SK-N-SH (cell line): ENCODE measurements at regions not wholly inside any gene's neighbourhood (a gene's known extent, or its start where the extent isn't known, plus 50 kb on each side); places are given as distances from the start of the nearest gene placed in this dataset.

ENCODE experiments used
- CTCF ChIA-PET: fragments of 300-600, 350-600 bp; formaldehyde crosslinking; extraction: SDS; loops from one replicate; lab custom pipeline; 2021; lab: Yijun Ruan, JAX
- POLR2A ChIA-PET: fragments of 350-600 bp; sonication (Branson Sonifier 250); formaldehyde crosslinking; extraction: SDS; loops from one replicate; lab custom pipeline; 2020; ENCODE audit warnings: antibody characterized with exemption, inconsistent platforms; lab: Yijun Ruan, JAX
- DNase-seq: peaks from one replicate; pipeline ENCODE4 v3.0.0; 2012
- H2AFZ ChIP-seq: fragments of 200-600 bp; sonication (generic); 2 replicates; pipeline ENCODE4 v1.8.1; 2016; ENCODE audit warnings: antibody characterized with exemption, mild to moderate bottlenecking, low read depth
- H3F3A ChIP-seq: fragments of 200-600 bp; sonication (generic); replicated peaks from 2 replicates; pipeline ENCODE3; 2016; ENCODE audit warnings: antibody characterized with exemption, mild to moderate bottlenecking; ENCODE audit not compliant: insufficient read depth
- H3K27ac ChIP-seq, 2 experiments: fragments of 200-500 bp in 1 of 2; fragments of 200-600 bp in 1 of 2; sonication (Bioruptor generic) in 1 of 2; sonication (generic), shearing (Covaris generic) in 1 of 2; 2 replicates each; pipeline versions ENCODE4 v1.5.1 to v1.6.1; 2014 to 2016; ENCODE audit warnings: low read depth in 2 of 2, inconsistent platforms in 1 of 2, low read length in 1 of 2, mild to moderate bottlenecking in 1 of 2, mixed read lengths in 1 of 2
- H3K27me3 ChIP-seq: fragments of 200-600 bp; sonication (generic), shearing (Covaris generic); 2 replicates; pipeline ENCODE4 v1.6.1; 2016; ENCODE audit warnings: mixed run types; ENCODE audit not compliant: insufficient read depth
- H3K36me3 ChIP-seq, 2 experiments: fragments of 200-500 bp in 1 of 2; fragments of 200-600 bp in 1 of 2; sonication (Bioruptor generic) in 1 of 2; sonication (generic) in 1 of 2; replicated peaks in 1 of 2; 2 replicates each; pipeline versions ENCODE3 to v1.5.1; 2014 to 2016; ENCODE audit warnings: low read length in 1 of 2, mild to moderate bottlenecking in 1 of 2; ENCODE audit not compliant: insufficient read depth in 2 of 2, control insufficient read depth in 1 of 2
- H3K4me1 ChIP-seq, 2 experiments: fragments of 200-500 bp in 1 of 2; fragments of 200-600 bp in 1 of 2; sonication (Bioruptor generic) in 1 of 2; sonication (generic), shearing (Covaris generic) in 1 of 2; 2 replicates each; pipeline versions ENCODE4 v1.5.1 to v1.6.1; 2014 to 2016; ENCODE audit warnings: low read depth in 1 of 2, low read length in 1 of 2, mixed run types in 1 of 2; ENCODE audit not compliant: insufficient read depth in 2 of 2, control insufficient read depth in 1 of 2
- H3K4me2 ChIP-seq: fragments of 200-600 bp; sonication (generic), shearing (Covaris generic); 2 replicates; pipeline ENCODE4 v1.6.1; 2017; ENCODE audit warnings: mixed run types
- H3K4me3 ChIP-seq, 2 experiments: fragments of 200-500 bp in 1 of 2; fragments of 200-600 bp in 1 of 2; sonication (Bioruptor generic) in 1 of 2; sonication (generic), shearing (Covaris generic) in 1 of 2; 2 replicates each; pipeline versions ENCODE4 v1.5.1 to v1.8.1; 2014 to 2016; ENCODE audit warnings: low read depth in 2 of 2, inconsistent platforms in 1 of 2, low read length in 1 of 2, mild to moderate bottlenecking in 1 of 2, mixed read lengths in 1 of 2, moderate library complexity in 1 of 2
- H3K79me2 ChIP-seq: fragments of 200-600 bp; sonication (generic); 2 replicates; pipeline ENCODE4 v1.8.1; 2017; ENCODE audit warnings: mild to moderate bottlenecking; ENCODE audit not compliant: insufficient read depth
- H3K9ac ChIP-seq: fragments of 200-600 bp; sonication (generic); 2 replicates; pipeline ENCODE4 v1.6.1; 2017; ENCODE audit warnings: mixed run types
- H3K9me2 ChIP-seq: fragments of 200-600 bp; sonication (generic); 2 replicates; pipeline ENCODE4 v1.6.1; 2017; ENCODE audit warnings: mixed run types
- H3K9me3 ChIP-seq: fragments of 200-600 bp; sonication (generic); 2 replicates; pipeline ENCODE4 v1.6.1; 2017; ENCODE audit warnings: mixed run types, mild to moderate bottlenecking, moderate library complexity
- H4K20me1 ChIP-seq: fragments of 200-600 bp; sonication (generic); 2 replicates; pipeline ENCODE4 v1.6.1; 2017; ENCODE audit warnings: mild to moderate bottlenecking, mixed run types; ENCODE audit not compliant: insufficient read depth
- CHD2 ChIP-seq: fragments of 150-350 bp; IDR thresholded peaks from 2 replicates; pipeline ENCODE4 v1.6.1; 2018; ENCODE audit warnings: low read length; ENCODE audit not compliant: partially characterized antibody
- CTCF ChIP-seq: fragments of 200-600 bp; sonication (generic); IDR thresholded peaks from 2 replicates; pipeline ENCODE4 v1.6.1; 2017; ENCODE audit warnings: antibody characterized with exemption, mild to moderate bottlenecking, moderate library complexity
- FOSL2 ChIP-seq: IDR thresholded peaks from 2 replicates; pipeline ENCODE4 v1.4.0; 2012; ENCODE audit warnings: low read depth, mild to moderate bottlenecking, moderate library complexity, borderline replicate concordance
- FOXM1 ChIP-seq: IDR thresholded peaks from 2 replicates; pipeline ENCODE4 v1.4.0; 2012; ENCODE audit warnings: low read depth, mild to moderate bottlenecking
- GABPA ChIP-seq: IDR thresholded peaks from 2 replicates; pipeline ENCODE4 v1.4.0; 2012; ENCODE audit warnings: low read depth, mild to moderate bottlenecking
- MEF2A ChIP-seq: IDR thresholded peaks from 2 replicates; pipeline ENCODE4 v1.4.0; 2012; ENCODE audit warnings: low read depth, borderline replicate concordance
- MXI1 ChIP-seq: IDR thresholded peaks from 2 replicates; pipeline ENCODE4 v1.6.1; 2012; ENCODE audit warnings: mild to moderate bottlenecking, low read depth, low read length, improper control_type of control experiment
- NRF1 ChIP-seq: IDR thresholded peaks from 2 replicates; pipeline ENCODE4 v1.6.1; 2012; ENCODE audit warnings: low read depth, mild to moderate bottlenecking, low read length
- PBX3 ChIP-seq: IDR thresholded peaks from 2 replicates; pipeline ENCODE4; 2012
- RAD21 ChIP-seq: IDR thresholded peaks from 2 replicates; pipeline ENCODE4 v1.6.1; 2012; ENCODE audit warnings: mild to moderate bottlenecking, low read length
- REST ChIP-seq: IDR thresholded peaks from 2 replicates; pipeline ENCODE4 v1.6.1; 2012; ENCODE audit warnings: mild to moderate bottlenecking, low read depth, low read length, moderate library complexity
- RXRA ChIP-seq: IDR thresholded peaks from 2 replicates; pipeline ENCODE4 v1.4.0; 2012; ENCODE audit warnings: low read depth, mild to moderate bottlenecking, borderline replicate concordance
- SIN3A ChIP-seq: IDR thresholded peaks from 2 replicates; pipeline ENCODE4 v1.6.1; 2012; ENCODE audit warnings: low read depth, mild to moderate bottlenecking, low read length, moderate library complexity, borderline replicate concordance
- USF2 ChIP-seq: fragments of 150-350 bp; IDR thresholded peaks from 2 replicates; pipeline ENCODE4 v1.6.1; 2017; ENCODE audit warnings: antibody characterized with exemption, low read length, low read depth, borderline replicate concordance
- YY1 ChIP-seq: IDR thresholded peaks from 2 replicates; pipeline ENCODE4 v1.4.0; 2012; ENCODE audit warnings: low read depth, mild to moderate bottlenecking
- WGBS: methylation state at CpG from one replicate; pipeline ENCODE4 v1.1.6; 2017; ENCODE audit warnings: low lambda C conversion rate; 5-methylcytosine and 5-hydroxymethylcytosine counted together

- no peak for TF ChIP-seq RAD21
- no peak for TF ChIP-seq MEF2A
- TF ChIP-seq GABPA = no peak
- TF ChIP-seq CHD2 = no peak
- TF ChIP-seq YY1 = no peak
- peak; percentile 62; the same call in 1 of the 2 replicates for TF ChIP-seq RXRA
- no peak for TF ChIP-seq USF2
- TF ChIP-seq, all 33 proteins: peak for 9
Observed at GRCh38 chr20:23145281-23145700, 59.2 kb upstream of the CD93 start (continued).

GRCh38 chr20:23144856-23145255, 58.7 kb upstream of the CD93 start:
- 65% methylated on average over 7 of the region's 7 CpGs for WGBS
- Histone ChIP-seq H3K4me2 (no peak overlapping the region; the same call in 1 of the 2 replicates), H4K20me1 (no peaks in the 10 kb centered on the region), H3K27me3 (no peaks in the 10 kb centered on the region), H3K9ac (no peak overlapping the region), H3K27ac (peak overlapping the region in 1 of 2 experiments; percentile 38; a peak in 2 of 4 replicates), H2AFZ (peak overlapping the region; percentile 42; the same call in 1 of the 2 replicates), H3K4me3 (no peak overlapping the region), H3F3A (peaks cover 32% of the 10 kb centered on the region), H3K9me3 (no peaks in the 10 kb centered on the region), H3K36me3 (no peaks in the 10 kb centered on the region), H3K4me1 (peaks cover 0 to 44% of the 10 kb centered on the region in 2 experiments; a peak in 3 of 4 replicates), H3K9me2 (no peaks in the 10 kb centered on the region), H3K79me2 (no peaks in the 10 kb centered on the region)
- ChIA-PET CTCF (no interaction called here), POLR2A (no interaction called here)
- TF ChIP-seq NRF1 (no peak), FOSL2 (no peak), YY1 (no peak)
- no peak for DNase-seq

GRCh38 chr20:23143986-23144690, 58.0 kb upstream of the CD93 start:
- Histone ChIP-seq H3K27me3 (no peaks in the 10 kb centered on the region), H3K4me2 (no peak overlapping the region), H3K79me2 (no peaks in the 10 kb centered on the region), H3K4me1 (peaks cover 0 to 44% of the 10 kb centered on the region in 2 experiments; a peak in 3 of 4 replicates), H3K36me3 (no peaks in the 10 kb centered on the region), H3K27ac (no peak overlapping the region), H3K9me3 (no peaks in the 10 kb centered on the region), H4K20me1 (no peaks in the 10 kb centered on the region), H3K4me3 (no peak overlapping the region), H3K9ac (no peak overlapping the region), H2AFZ (no peak overlapping the region), H3K9me2 (no peaks in the 10 kb centered on the region), H3F3A (peaks cover 32% of the 10 kb centered on the region)
- WGBS = 51% methylated on average over 5 of the region's 8 CpGs
- ChIA-PET POLR2A (no interaction called here), CTCF (no interaction called here)
- DNase-seq = no peak
- TF ChIP-seq FOXM1 (no peak), FOSL2 (no peak), USF2 (no peak), MXI1 (no peak), PBX3 (no peak), REST (no peak), SIN3A (no peak), CTCF (no peak)
